GM12878 (cell line): ENCODE measurements at regions not wholly inside any gene's neighbourhood (a gene's known extent, or its start where the extent isn't known, plus 50 kb on each side); places are given as distances from the start of the nearest gene placed in this dataset.

ENCODE experiments used
- ATAC-seq: fragments of 200-7000 bp; cut with Tn5 transposase; 3 replicates; pipeline ENCODE4 v1.9.1; 2020; ENCODE audit warnings: mild to moderate bottlenecking, moderate library complexity
- BruUV-seq: library from RNA; stranded (reverse); fragments of 400-500 nt; replicated peaks from 2 replicates; lab custom pipeline; 2021; lab: Mats Ljungman, UMichigan
- CTCF ChIA-PET: fragments of 300-600 bp; sonication (Branson Sonifier 250); formaldehyde crosslinking; extraction: SDS; loops from one replicate; lab custom pipeline; 2021; ENCODE audit warnings: inconsistent platforms; lab: Yijun Ruan, JAX
- POLR2A ChIA-PET: fragments of 350-600 bp; formaldehyde crosslinking; extraction: SDS; loops from one replicate; lab custom pipeline; 2021; ENCODE audit warnings: inconsistent platforms; lab: Charles Lee
- RAD21 ChIA-PET: fragments of 300-600 bp; sonication (Branson Sonifier 250); formaldehyde crosslinking; loops from one replicate; lab custom pipeline; 2023; ENCODE audit warnings: antibody characterized with exemption; ENCODE audit not compliant: unreplicated experiment; lab: Charles Lee
- SMC1A ChIA-PET: fragments of 300-600 bp; sonication (Branson Sonifier 250); formaldehyde crosslinking; loops from one replicate; lab custom pipeline; 2023; ENCODE audit not compliant: unreplicated experiment, uncharacterized antibody; lab: Charles Lee
- DNase-seq: peaks from one replicate; pipeline ENCODE4 v3.0.0-alpha.2; 2011; ENCODE audit warnings: low read depth, low spot score
- FAIRE-seq: peaks from 3 replicates; lab custom pipeline; 2011; peaks lifted over from hg19 to GRCh38; lab: Jason Lieb, UNC
- H2AFZ ChIP-seq: 2 replicates; pipeline ENCODE4 v1.6.0; 2011; ENCODE audit warnings: low read depth, low read length, control low read depth; ENCODE audit not compliant: control insufficient read depth
- H3K27ac ChIP-seq: 2 replicates; pipeline ENCODE4 v1.5.1; 2011; ENCODE audit warnings: control low read depth; ENCODE audit not compliant: control insufficient read depth, insufficient read depth
- H3K27me3 ChIP-seq, 2 experiments: replicated peaks in 1 of 2; 2 replicates each; pipeline versions ENCODE4 v1.6.0 to v1.6.1; 2011; ENCODE audit warnings: low read length in 1 of 2; ENCODE audit not compliant: control insufficient read depth in 2 of 2, insufficient read depth in 2 of 2
- H3K36me3 ChIP-seq, 2 experiments: 2 replicates each; pipeline ENCODE4 v1.5.1; 2011; ENCODE audit warnings: low read length in 1 of 2; ENCODE audit not compliant: control insufficient read depth in 2 of 2, insufficient read depth in 2 of 2
- H3K4me1 ChIP-seq: 2 replicates; pipeline ENCODE4 v1.6.1; 2011; ENCODE audit warnings: mild to moderate bottlenecking, low read length, moderate library complexity, mixed read lengths; ENCODE audit not compliant: control insufficient read depth, insufficient read depth
- H3K4me2 ChIP-seq: 2 replicates; pipeline ENCODE4 v1.6.0; 2011; ENCODE audit warnings: control low read depth; ENCODE audit not compliant: control insufficient read depth, insufficient read depth
- H3K4me3 ChIP-seq: fragments of 200-600 bp; sonication (generic); 2 replicates; pipeline ENCODE4 v1.5.1; 2016
- H3K79me2 ChIP-seq: 2 replicates; pipeline ENCODE4 v1.6.0; 2011; ENCODE audit warnings: low read length; ENCODE audit not compliant: control insufficient read depth, insufficient read depth
- H3K9ac ChIP-seq: 2 replicates; pipeline ENCODE4 v1.8.0; 2011; ENCODE audit warnings: low read length, control low read depth, mixed read lengths; ENCODE audit not compliant: control insufficient read depth, insufficient read depth
- H3K9me3 ChIP-seq: replicated peaks from 3 replicates; pipeline ENCODE4 v1.5.1; 2011; ENCODE audit warnings: mild to moderate bottlenecking, low read length; ENCODE audit not compliant: control insufficient read depth, insufficient read depth
- H4K20me1 ChIP-seq: 2 replicates; pipeline ENCODE4 v1.6.0; 2011; ENCODE audit not compliant: control insufficient read depth, insufficient read depth
- ATF7 ChIP-seq: fragments of 450-650 bp; IDR thresholded peaks from 2 replicates; pipeline ENCODE4 v1.6.1; 2016; ENCODE audit warnings: low read depth, mild to moderate bottlenecking
- BHLHE40 ChIP-seq, 2 experiments: fragments of 450-650 bp in 1 of 2; IDR thresholded peaks; 2 replicates each; pipeline ENCODE4 v1.6.1; 2011 to 2017; ENCODE audit warnings: low read depth in 2 of 2, borderline replicate concordance in 1 of 2, improper control_type of control experiment in 1 of 2, low read length in 1 of 2, mild to moderate bottlenecking in 1 of 2
- CEBPB ChIP-seq, 2 experiments: fragments of 150-350 bp in 1 of 2; IDR thresholded peaks; 2 replicates each; pipeline ENCODE4 v1.6.1; 2012 to 2014; ENCODE audit warnings: low read depth in 2 of 2, low read length in 2 of 2, borderline replicate concordance in 1 of 2, inconsistent platforms in 1 of 2
- CEBPZ ChIP-seq: fragments of 150-350 bp; IDR thresholded peaks from 2 replicates; pipeline ENCODE4 v1.6.1; 2016; ENCODE audit warnings: low read depth, low read length
- ESRRA ChIP-seq: IDR thresholded peaks from 2 replicates; pipeline ENCODE4 v1.6.1; 2012; ENCODE audit warnings: mild to moderate bottlenecking, low read length, improper control_type of control experiment
- ETV6 ChIP-seq, 2 experiments: fragments of 450-650 bp in 1 of 2; IDR thresholded peaks in 1 of 2; conservative IDR thresholded peaks in 1 of 2; 2 replicates each; pipeline ENCODE4 v1.6.1; 2014; ENCODE audit warnings: antibody characterized with exemption in 1 of 2, borderline replicate concordance in 1 of 2, low read depth in 1 of 2, mild to moderate bottlenecking in 1 of 2, moderate library complexity in 1 of 2
- FOS ChIP-seq: IDR thresholded peaks from 3 replicates; pipeline ENCODE4 v1.6.1; 2011; ENCODE audit warnings: borderline replicate concordance; ENCODE audit not compliant: insufficient read length; ENCODE audit errors: extremely low read depth
- HDGF ChIP-seq: fragments of 450-650 bp; IDR thresholded peaks from 2 replicates; pipeline ENCODE4 v1.6.1; 2016; ENCODE audit warnings: antibody characterized with exemption
- IRF5 ChIP-seq: fragments of 450-650 bp; IDR thresholded peaks from 2 replicates; pipeline ENCODE4 v1.6.1; 2017; ENCODE audit warnings: borderline replicate concordance
- KLF5 ChIP-seq: fragments of 450-650 bp; IDR thresholded peaks from 2 replicates; pipeline ENCODE4 v1.6.1; 2014; ENCODE audit warnings: mild to moderate bottlenecking; ENCODE audit not compliant: partially characterized antibody
- NRF1 ChIP-seq: conservative IDR thresholded peaks from 2 replicates; pipeline ENCODE4 v1.6.1; 2011; ENCODE audit warnings: mild to moderate bottlenecking, low read depth, low read length, improper control_type of control experiment
- PAX5 ChIP-seq: IDR thresholded peaks from 2 replicates; pipeline ENCODE4 v1.6.1; 2011; ENCODE audit warnings: low read depth, low read length, borderline replicate concordance
- PBX3 ChIP-seq: IDR thresholded peaks from 2 replicates; pipeline ENCODE4 v1.6.1; 2011; ENCODE audit warnings: mild to moderate bottlenecking, low read depth, low read length, moderate library complexity; ENCODE audit not compliant: insufficient replicate concordance
- POLR2AphosphoS2 ChIP-seq: IDR thresholded peaks from 2 replicates; pipeline ENCODE4 v1.6.1; 2011; ENCODE audit warnings: low read depth, mild to moderate bottlenecking, low read length, improper control_type of control experiment, moderate library complexity
- SIX5 ChIP-seq: IDR thresholded peaks from 2 replicates; pipeline ENCODE4 v1.6.1; 2011; ENCODE audit warnings: mild to moderate bottlenecking, low read depth, low read length, moderate library complexity; ENCODE audit not compliant: severe bottlenecking
- ZNF24 ChIP-seq: fragments of 450-650 bp; IDR thresholded peaks from 2 replicates; pipeline ENCODE4 v1.6.1; 2017; ENCODE audit warnings: antibody characterized with exemption, mild to moderate bottlenecking
- WGBS: methylation state at CpG from one replicate; pipeline ENCODE4 v1.1.6; 2016; ENCODE audit warnings: low lambda C conversion rate; ENCODE audit not compliant: insufficient replicate concordance, insufficient coverage; ENCODE audit errors: missing lambda C conversion rate; 5-methylcytosine and 5-hydroxymethylcytosine counted together
- in situ Hi-C: fragments of 300-500 bp; cut with MboI; formaldehyde crosslinking; loops from 9 replicates; pipeline ENCODE4 v1.14.3; 2018; ENCODE audit warnings: mixed read lengths
- intact Hi-C: fragments of 100-400 bp; cut with micrococcal nuclease; formaldehyde crosslinking; loops from one replicate; pipeline ENCODE4 v1.14.2; 2022; ENCODE audit not compliant: unreplicated experiment

DNA sequence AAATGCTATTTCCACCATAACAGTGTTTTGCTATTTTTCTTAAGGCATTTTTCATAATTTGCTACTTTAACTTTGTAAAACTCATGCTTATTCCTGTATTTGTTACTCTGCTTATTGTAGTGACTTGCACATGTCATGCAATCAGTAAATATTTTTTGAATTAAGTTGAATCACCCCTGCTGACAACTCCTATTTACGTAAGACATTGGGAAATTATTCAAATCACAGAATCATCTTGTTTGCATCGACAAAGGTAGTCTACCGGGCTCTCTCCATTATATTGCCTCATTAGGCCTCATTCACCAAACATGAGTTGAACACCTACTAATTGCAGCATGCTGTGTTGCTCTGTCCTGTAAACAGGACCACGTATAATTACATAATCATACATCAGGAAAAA, 478.5 kb upstream of the ZEB2 start:
- intact Hi-C loops (no loop called here), in situ Hi-C loops (no loop called here)
- Histone ChIP-seq H3K27me3 (no peaks in the 10 kb centered on the region), H3K27ac (no peak overlapping the region), H3K9ac (no peak overlapping the region), H3K4me3 (no peak overlapping the region), H2AFZ (no peak overlapping the region), H3K79me2 (no peaks in the 10 kb centered on the region), H3K36me3 (no peaks in the 10 kb centered on the region), H3K4me2 (no peak overlapping the region), H3K4me1 (no peaks in the 10 kb centered on the region), H4K20me1 (no peaks in the 10 kb centered on the region), H3K9me3 (no peaks in the 10 kb centered on the region)
- ChIA-PET CTCF (no interaction called here), POLR2A (no interaction called here), RAD21 (no interaction called here), SMC1A (no interaction called here)
- ATAC-seq: no peak
- no peak for TF ChIP-seq NRF1
- TF ChIP-seq POLR2AphosphoS2: no peak
- no peak for TF ChIP-seq ZNF24
- no peak for TF ChIP-seq IRF5
- no peak for TF ChIP-seq PBX3
- TF ChIP-seq ETV6 (conservative IDR thresholded peaks at IDR 0.05 in 1 of 2, IDR thresholded peaks at IDR 0.05 in 1 of 2; ENCODE audit: borderline replicate concordance in 1 of 2, low read depth in 1 of 2): no peak
- TF ChIP-seq BHLHE40 (IDR thresholded peaks at IDR 0.05; ENCODE audit: borderline replicate concordance in 1 of 2, low read depth in 2 of 2, low read length in 1 of 2): no peak
- TF ChIP-seq ESRRA: no peak
- TF ChIP-seq KLF5: no peak
- TF ChIP-seq PAX5: no peak
- TF ChIP-seq FOS: no peak
- TF ChIP-seq CEBPZ: no peak
- TF ChIP-seq CEBPB (IDR thresholded peaks at IDR 0.05; ENCODE audit: borderline replicate concordance in 1 of 2, low read depth in 2 of 2, low read length in 2 of 2): no peak
- no peak for TF ChIP-seq HDGF
- no peak for TF ChIP-seq SIX5
- TF ChIP-seq ATF7: no peak
- 48% methylated on average over 4 of the region's 4 CpGs for WGBS
- no peak for DNase-seq
- no TSS peak for BruUV-seq
- FAIRE-seq: no peak
